Peyer's patch (tissue), 4 donors: ENCODE measurements at regions not wholly inside any gene's neighbourhood (a gene's known extent, or its start where the extent isn't known, plus 50 kb on each side); places are given as distances from the start of the nearest gene placed in this dataset.
"Not testable (repeated sequence)": the region's sequence is repeated elsewhere in the genome, so short reads cannot be mapped to it uniquely, and the experiment has no call there.

Experiments
- DNase-seq, 3 donors: peaks; one replicate each; pipeline ENCODE4 v3.0.0-alpha.2; 2017 to 2019
- H3K27ac ChIP-seq, 4 donors: fragments of 200-600 bp; sonication (generic); one replicate each; pipeline ENCODE4 v1.5.1; 2016 to 2019
- H3K27me3 ChIP-seq, 2 donors: fragments of 200-600 bp; sonication (generic); one replicate each; pipeline ENCODE4 v1.5.1; 2019
- H3K36me3 ChIP-seq, 3 donors: fragments of 200-600 bp; sonication (generic); one replicate each; pipeline ENCODE4 v1.5.1; 2016 to 2019
- H3K4me1 ChIP-seq, 4 donors: fragments of 200-600 bp; sonication (generic); one replicate each; pipeline ENCODE4 v1.5.1; 2016 to 2019
- H3K4me3 ChIP-seq, 4 donors: fragments of 200-600 bp; sonication (generic); 1 replicate in 3 of 4; 2 replicates in 1 of 4; pipeline ENCODE4 v1.5.1; 2016 to 2019; ENCODE audit warnings: mild to moderate bottlenecking in 1 of 4
- H3K9me3 ChIP-seq, 4 donors: fragments of 200-600 bp; sonication (generic); one replicate each; pipeline ENCODE4 v1.5.1; 2016 to 2019; ENCODE audit warnings: mild to moderate bottlenecking in 1 of 4
- CTCF ChIP-seq, 6 experiments: fragments of 450-650 bp in 4 of 6; fragments of 200-600 bp in 2 of 6; sonication (generic) in 1 of 6; IDR thresholded peaks; one replicate each; pipeline ENCODE4 v1.5.1; 2017 to 2019; ENCODE audit warnings: antibody characterized with exemption in 6 of 6, mild to moderate bottlenecking in 3 of 6, moderate library complexity in 1 of 6
- POLR2A ChIP-seq, 2 donors: fragments of 450-650 bp; IDR thresholded peaks; one replicate each; pipeline ENCODE4 v1.5.1; 2017; ENCODE audit warnings: antibody characterized with exemption in 2 of 2, mild to moderate bottlenecking in 2 of 2, moderate library complexity in 2 of 2

- not testable (repeated sequence) for H3K9me3 ChIP-seq, H3K27ac ChIP-seq, H3K36me3 ChIP-seq, DNase-seq, H3K4me1 ChIP-seq, H3K27me3 ChIP-seq, H3K4me3 ChIP-seq
Observed at GRCh38 chr15:77930907-77931306, 146.6 kb downstream of the TBC1D2B start.

DNA sequence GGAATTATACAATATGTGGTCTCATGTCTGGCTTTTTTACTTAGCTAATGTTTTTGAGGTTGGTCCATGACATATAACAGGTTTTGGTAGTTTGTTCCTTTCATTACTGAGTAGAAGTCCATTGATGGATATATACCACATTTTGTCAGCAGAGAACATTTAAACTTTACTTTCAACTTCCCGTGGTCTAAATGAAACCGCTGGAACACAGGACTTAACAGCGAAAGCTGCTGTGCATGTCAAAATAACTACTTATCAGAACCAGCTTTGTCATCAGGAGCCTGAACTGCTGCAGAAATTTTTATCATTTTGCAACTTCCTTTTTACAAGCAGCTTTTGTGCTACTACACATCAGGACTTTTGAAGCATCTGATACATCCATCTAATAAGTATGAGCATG lies 147.0 kb downstream of the TBC1D2B start:
- not testable (repeated sequence) for H3K4me3 ChIP-seq, H3K36me3 ChIP-seq, H3K27ac ChIP-seq, H3K9me3 ChIP-seq, DNase-seq, H3K27me3 ChIP-seq, H3K4me1 ChIP-seq

GRCh38 chr15:77926789-77927188 lies 150.7 kb downstream of the TBC1D2B start:
- not testable (repeated sequence) for H3K36me3 ChIP-seq, H3K4me1 ChIP-seq, H3K9me3 ChIP-seq, H3K27me3 ChIP-seq, H3K27ac ChIP-seq, H3K4me3 ChIP-seq
- DNase-seq: peak in 1 of 3 donors; percentile 27

GRCh38 chr15:77926296-77926695 lies 151.2 kb downstream of the TBC1D2B start:
- H3K4me3 ChIP-seq, H3K36me3 ChIP-seq, H3K9me3 ChIP-seq, DNase-seq, H3K4me1 ChIP-seq, H3K27ac ChIP-seq, H3K27me3 ChIP-seq: not testable (repeated sequence)

DNA sequence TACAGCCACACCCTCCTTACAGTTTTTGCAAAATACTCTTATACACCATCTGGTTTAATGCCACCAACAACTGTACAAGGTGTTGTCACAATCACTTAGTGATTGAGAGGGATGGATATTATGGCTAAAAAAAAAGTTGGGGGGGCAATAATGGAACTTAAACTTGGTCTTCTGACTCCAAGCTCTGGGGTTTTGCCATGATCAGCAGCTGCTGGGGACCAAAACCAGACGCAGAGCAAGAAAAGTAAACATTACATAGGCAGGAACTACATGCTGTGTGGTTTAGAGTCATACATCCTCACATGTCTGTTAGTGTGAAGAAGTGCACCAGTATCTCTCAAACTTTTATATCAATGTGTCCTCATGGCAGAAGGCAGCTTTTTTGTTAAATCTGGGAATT lies 152.4 kb downstream of the TBC1D2B start:
- not testable (repeated sequence) for H3K27ac ChIP-seq, H3K4me1 ChIP-seq, DNase-seq, H3K27me3 ChIP-seq, H3K36me3 ChIP-seq, H3K9me3 ChIP-seq, H3K4me3 ChIP-seq

DNA sequence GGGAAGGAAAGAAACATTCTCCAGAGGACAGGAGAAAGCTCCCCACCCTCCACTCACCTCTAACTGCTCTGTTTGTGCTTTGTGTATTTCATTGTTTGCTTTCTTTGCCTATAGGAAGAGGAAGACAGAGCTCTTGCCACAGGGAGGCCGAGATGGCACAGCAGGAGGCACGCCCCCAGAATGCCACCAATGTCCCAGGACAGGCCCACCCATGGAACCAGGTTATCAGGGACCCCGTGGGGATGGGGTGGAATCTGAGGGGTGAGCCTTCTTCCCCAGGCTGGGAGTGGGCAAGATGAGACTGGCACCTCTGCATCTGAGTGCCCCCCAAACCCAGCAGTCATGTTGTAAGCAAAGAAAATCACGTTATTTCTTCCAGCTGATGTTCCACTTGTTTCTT lies 155.8 kb downstream of the TBC1D2B start:
- no peaks in the 10 kb centered on the region for H3K27me3 ChIP-seq
- no peak for DNase-seq

DNA sequence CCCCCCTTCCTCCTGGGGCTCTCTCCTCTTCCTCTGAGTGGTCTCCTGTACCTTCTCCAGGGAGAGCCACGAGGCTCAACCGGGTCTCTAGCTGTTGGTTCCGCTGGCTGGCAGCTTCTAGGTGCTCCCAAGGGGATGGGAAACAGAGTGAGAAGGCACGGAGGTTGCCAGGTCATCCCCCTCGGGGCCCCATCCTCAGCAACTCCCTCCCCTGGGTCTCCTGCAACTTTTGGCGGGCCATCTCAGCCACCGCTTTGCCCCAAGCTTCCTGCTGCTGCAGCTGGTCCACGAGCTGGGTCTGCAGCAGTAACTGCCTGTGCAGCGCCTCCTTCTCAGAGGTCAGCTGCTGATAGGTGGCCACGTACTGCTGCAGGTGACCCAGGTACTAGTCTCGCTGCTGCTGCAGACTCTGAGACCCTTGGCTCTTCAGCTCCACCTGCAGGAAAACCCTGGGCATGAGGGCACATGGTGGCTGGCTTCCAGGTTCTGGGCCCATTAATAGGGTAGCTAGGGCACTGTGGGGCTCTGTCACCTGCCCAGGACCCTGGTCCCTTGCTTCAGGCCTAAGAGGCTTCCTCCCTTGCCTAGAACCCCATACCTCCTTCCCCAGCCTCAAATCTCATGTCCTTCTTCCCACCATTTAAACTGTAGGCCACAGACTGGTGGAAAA lies 160.4 kb downstream of the TBC1D2B start:
- not testable (repeated sequence) for H3K27ac ChIP-seq, H3K9me3 ChIP-seq, H3K4me3 ChIP-seq, H3K4me1 ChIP-seq, H3K36me3 ChIP-seq, H3K27me3 ChIP-seq
- peak in 2 of 3 donors; percentile 12 to 37 for DNase-seq

More for the DNA sequence above, 155.8 kb downstream of the TBC1D2B start:
- TF ChIP-seq CTCF (IDR thresholded peaks at IDR 0.05) (no peak), POLR2A (IDR thresholded peaks at IDR 0.05) (no peak)
- Histone ChIP-seq H3K9me3 (no peaks in the 10 kb centered on the region), H3K4me3 (no peak overlapping the region), H3K36me3 (no peaks in the 10 kb centered on the region), H3K27ac (no peak overlapping the region), H3K4me1 (no peaks in the 10 kb centered on the region)

GRCh38 chr15:77915961-77916330 lies 161.6 kb downstream of the TBC1D2B start:
- H3K4me3 ChIP-seq, H3K27me3 ChIP-seq, H3K4me1 ChIP-seq, H3K36me3 ChIP-seq, H3K27ac ChIP-seq, H3K9me3 ChIP-seq: not testable (repeated sequence)
- DNase-seq: peak in 1 of 3 donors; percentile 7

- Histone ChIP-seq H3K27me3 (no peaks in the 10 kb centered on the region), H3K36me3 (no peaks in the 10 kb centered on the region), H3K27ac (no peak overlapping the region), H3K9me3 (no peaks in the 10 kb centered on the region), H3K4me1 (no peaks in the 10 kb centered on the region), H3K4me3 (no peak overlapping the region)
- no peak for TF ChIP-seq CTCF (IDR thresholded peaks at IDR 0.05)
- no peak for TF ChIP-seq POLR2A (IDR thresholded peaks at IDR 0.05)
- peak in 2 of 3 donors; percentile 21 to 24 for DNase-seq
Observed at GRCh38 chr15:77915261-77915960, 162.1 kb downstream of the TBC1D2B start.

DNA sequence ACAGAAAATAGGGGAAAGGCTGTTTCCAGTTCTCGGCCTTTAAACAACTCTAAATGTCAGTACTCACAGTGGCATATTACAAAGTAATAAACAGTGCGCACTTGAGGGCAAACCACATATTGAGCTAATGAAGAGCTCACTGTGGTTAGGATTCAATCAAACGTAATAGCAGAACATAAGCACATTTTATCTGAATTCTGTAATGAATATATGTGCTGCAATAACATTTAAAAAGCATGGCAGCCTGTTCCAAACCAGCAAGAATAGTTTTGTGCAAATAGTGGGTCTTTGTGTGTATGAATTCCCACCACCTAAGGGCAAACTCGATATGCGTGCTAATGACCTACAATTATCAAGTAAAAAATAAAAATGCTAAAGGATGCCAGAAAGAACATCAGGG lies 163.0 kb downstream of the TBC1D2B start:
- H3K9me3 ChIP-seq, H3K4me1 ChIP-seq, H3K27ac ChIP-seq, H3K4me3 ChIP-seq, H3K36me3 ChIP-seq, DNase-seq, H3K27me3 ChIP-seq: not testable (repeated sequence)
